ENCODE measurements at regions not wholly inside any gene's neighbourhood (a gene's known extent, or its start where the extent isn't known, plus 50 kb on each side); places are given as distances from the start of the nearest gene placed in this dataset.

DNA sequence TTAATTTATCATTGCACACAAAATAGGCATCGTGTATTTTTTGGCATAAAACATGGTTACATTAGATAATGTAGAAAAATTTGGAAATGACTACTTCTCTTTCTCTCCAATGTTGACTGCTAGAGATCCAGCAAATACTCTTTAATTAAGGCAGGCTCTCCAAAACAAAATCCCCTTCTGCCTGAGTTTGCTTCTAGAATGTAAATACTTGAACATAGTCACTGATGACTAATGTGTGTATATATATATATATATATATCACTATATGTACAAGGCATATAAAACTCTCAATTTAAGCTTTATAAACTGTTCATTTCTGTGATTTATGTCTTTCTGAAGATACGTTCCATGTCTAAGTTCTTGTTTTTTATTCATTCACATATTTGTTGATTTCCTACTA is 67.2 kb upstream of the CAMK2D start:
- FAIRE-seq, result no peak
- Histone ChIP-seq H3K9me3 (ENCODE audit: control insufficient read depth, low read depth, low read length) (no peaks in the 10 kb centered on the region), H3K4me1 (ENCODE audit: control insufficient read depth, extremely low read depth, insufficient read depth, low read length) (no peaks in the 10 kb centered on the region), H3K4me3 (ENCODE audit: control insufficient read depth in 2 of 3, extremely low read depth in 1 of 3, insufficient read depth in 2 of 3, low read depth in 1 of 3, low read length in 3 of 3) (no peak overlapping the region), H3K9ac (ENCODE audit: control insufficient read depth, extremely low read depth, insufficient read depth, low read length) (no peak overlapping the region), H3K4me2 (ENCODE audit: control insufficient read depth, extremely low read depth, insufficient read depth, low read depth, low read length) (no peak overlapping the region), H3K27ac (ENCODE audit: control insufficient read depth, insufficient read depth, low read length) (no peak overlapping the region), H3K27me3 (ENCODE audit: control insufficient read depth, extremely low read depth, insufficient read depth, low read length) (no peaks in the 10 kb centered on the region), H2AFZ (ENCODE audit: control insufficient read depth, low read length) (no peak overlapping the region), H3K36me3 (ENCODE audit: control insufficient read depth in 2 of 2, extremely low read depth in 1 of 2, insufficient read depth in 2 of 2, low read length in 2 of 2) (no peaks in the 10 kb centered on the region), H4K20me1 (ENCODE audit: control insufficient read depth, extremely low read depth, insufficient read depth, low read length) (no peaks in the 10 kb centered on the region), H3K9me1 (ENCODE audit: control insufficient read depth, extremely low read depth, insufficient read depth, low read length) (no peaks in the 10 kb centered on the region), H3K79me2 (ENCODE audit: control insufficient read depth, insufficient read depth, low read length) (no peaks in the 10 kb centered on the region)
- DNase-seq (ENCODE audit: low read depth, low spot score), result no peak
- TF ChIP-seq EZH2 (IDR thresholded peaks at IDR 0.05; ENCODE audit: low read length), result no peak
- TF ChIP-seq CTCF (optimal IDR thresholded peaks at IDR 0.05 in 1 of 3, IDR thresholded peaks at IDR 0.05 in 1 of 3, conservative IDR thresholded peaks at IDR 0.05 in 1 of 3; ENCODE audit: extremely low read depth in 1 of 3, insufficient read depth in 2 of 3, low read length in 3 of 3), result no peak
- dilution Hi-C loops (cut with MboI; ENCODE audit: extremely low pct_ligation_motif_present, low sequenced_read_pairs), result no loop called here

DNA sequence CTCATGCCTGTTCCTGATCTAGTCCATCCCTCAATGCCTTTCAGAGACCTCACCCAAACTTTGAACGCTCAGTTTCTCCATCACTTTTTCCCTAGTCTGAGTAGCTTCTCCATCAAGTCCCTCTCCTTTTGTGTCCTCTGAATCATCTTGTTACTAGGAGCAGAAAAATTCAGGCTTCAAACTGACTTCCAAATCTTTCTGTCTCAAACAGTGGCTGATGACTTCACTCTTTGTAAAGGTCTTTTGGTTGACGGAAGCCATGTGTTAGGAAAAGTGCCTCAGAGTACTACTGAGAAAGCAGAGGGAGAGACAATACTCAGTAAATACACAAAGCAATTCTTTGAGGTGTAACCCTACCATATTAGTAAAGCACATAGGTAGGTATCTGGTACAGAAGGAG is 65.7 kb upstream of the CAMK2D start:
- DNase-seq (ENCODE audit: low read depth, low spot score), result no peak
- Histone ChIP-seq H3K79me2 (ENCODE audit: control insufficient read depth, insufficient read depth, low read length) (no peaks in the 10 kb centered on the region), H3K4me2 (ENCODE audit: control insufficient read depth, extremely low read depth, insufficient read depth, low read depth, low read length) (no peak overlapping the region), H3K4me1 (ENCODE audit: control insufficient read depth, extremely low read depth, insufficient read depth, low read length) (peaks cover 1% of the 10 kb centered on the region), H3K9me1 (ENCODE audit: control insufficient read depth, extremely low read depth, insufficient read depth, low read length) (no peaks in the 10 kb centered on the region), H3K9me3 (ENCODE audit: control insufficient read depth, low read depth, low read length) (no peaks in the 10 kb centered on the region), H2AFZ (ENCODE audit: control insufficient read depth, low read length) (no peak overlapping the region), H3K9ac (ENCODE audit: control insufficient read depth, extremely low read depth, insufficient read depth, low read length) (no peak overlapping the region), H3K36me3 (ENCODE audit: control insufficient read depth in 2 of 2, extremely low read depth in 1 of 2, insufficient read depth in 2 of 2, low read length in 2 of 2) (no peaks in the 10 kb centered on the region), H3K27ac (ENCODE audit: control insufficient read depth, insufficient read depth, low read length) (no peak overlapping the region), H4K20me1 (ENCODE audit: control insufficient read depth, extremely low read depth, insufficient read depth, low read length) (no peaks in the 10 kb centered on the region), H3K27me3 (ENCODE audit: control insufficient read depth, extremely low read depth, insufficient read depth, low read length) (no peaks in the 10 kb centered on the region), H3K4me3 (ENCODE audit: control insufficient read depth in 2 of 3, extremely low read depth in 1 of 3, insufficient read depth in 2 of 3, low read depth in 1 of 3, low read length in 3 of 3) (no peak overlapping the region)
- FAIRE-seq, result no peak
- TF ChIP-seq CTCF (optimal IDR thresholded peaks at IDR 0.05 in 1 of 3, IDR thresholded peaks at IDR 0.05 in 1 of 3, conservative IDR thresholded peaks at IDR 0.05 in 1 of 3; ENCODE audit: extremely low read depth in 1 of 3, insufficient read depth in 2 of 3, low read length in 3 of 3), result no peak
- TF ChIP-seq EZH2 (IDR thresholded peaks at IDR 0.05; ENCODE audit: low read length), result no peak
- dilution Hi-C loops (cut with MboI; ENCODE audit: extremely low pct_ligation_motif_present, low sequenced_read_pairs), result no loop called here

Measured in keratinocyte (primary cell).